GM06990 (cell line): ENCODE measurements at regions not wholly inside any gene's neighbourhood (a gene's known extent, or its start where the extent isn't known, plus 50 kb on each side); places are given as distances from the start of the nearest gene placed in this dataset.

Experiments used
- DNase-seq: peaks from one replicate; pipeline ENCODE4 v3.0.0-alpha.2; 2011; ENCODE audit not compliant: insufficient read length; ENCODE audit errors: extremely low read depth
- H3K27me3 ChIP-seq: replicated peaks from 2 replicates; pipeline ENCODE4 v1.6.0; 2011; ENCODE audit warnings: low read length; ENCODE audit not compliant: control insufficient read depth, insufficient read depth
- H3K36me3 ChIP-seq: 2 replicates; pipeline ENCODE4 v1.5.1; 2011; ENCODE audit warnings: low read length; ENCODE audit not compliant: control insufficient read depth, insufficient read depth
- H3K4me3 ChIP-seq: replicated peaks from 2 replicates; pipeline ENCODE4 v1.5.1; 2011; ENCODE audit warnings: low read depth, mild to moderate bottlenecking, control low read depth, low read length
- CTCF ChIP-seq: IDR thresholded peaks from 2 replicates; pipeline ENCODE4 v1.5.1; 2011; ENCODE audit warnings: low read length, control low read depth, mild to moderate bottlenecking, inconsistent platforms; ENCODE audit not compliant: insufficient read depth, poor library complexity, severe bottlenecking

- TF ChIP-seq CTCF: no peak
- H3K36me3 ChIP-seq: no peaks in the 10 kb centered on the region
- no peak for DNase-seq
- H3K4me3 ChIP-seq: no peak overlapping the region
- no peaks in the 10 kb centered on the region for H3K27me3 ChIP-seq
Measured at GRCh38 chr2:146837857-146838256, 1007.0 kb upstream of the ACVR2A start.

GRCh38 chr2:146826388-146826787 is 1018.4 kb upstream of the ACVR2A start:
- no peak for DNase-seq
- Histone ChIP-seq H3K4me3 (no peak overlapping the region), H3K36me3 (no peaks in the 10 kb centered on the region), H3K27me3 (no peaks in the 10 kb centered on the region)
- no peak for TF ChIP-seq CTCF

- TF ChIP-seq CTCF: no peak
- DNase-seq: no peak
Measured at GRCh38 chr2:146821836-146822316, 1023.0 kb upstream of the ACVR2A start.

GRCh38 chr2:146820672-146821071 is 1024.2 kb upstream of the ACVR2A start:
- H3K4me3 ChIP-seq: no peak overlapping the region
- no peaks in the 10 kb centered on the region for H3K27me3 ChIP-seq
- no peaks in the 10 kb centered on the region for H3K36me3 ChIP-seq
- no peak for DNase-seq
- TF ChIP-seq CTCF: no peak

More at GRCh38 chr2:146821836-146822316, 1023.0 kb upstream of the ACVR2A start:
- Histone ChIP-seq H3K27me3 (no peaks in the 10 kb centered on the region), H3K36me3 (no peaks in the 10 kb centered on the region), H3K4me3 (no peak overlapping the region)

GRCh38 chr2:146818122-146818521 is 1026.7 kb upstream of the ACVR2A start:
- TF ChIP-seq CTCF: no peak
- no peak overlapping the region for H3K4me3 ChIP-seq
- DNase-seq: no peak
- no peaks in the 10 kb centered on the region for H3K27me3 ChIP-seq
- H3K36me3 ChIP-seq: no peaks in the 10 kb centered on the region

- no peaks in the 10 kb centered on the region for H3K36me3 ChIP-seq
- no peaks in the 10 kb centered on the region for H3K27me3 ChIP-seq
- no peak for DNase-seq
- H3K4me3 ChIP-seq: no peak overlapping the region
- no peak for TF ChIP-seq CTCF
Measured at GRCh38 chr2:146817613-146818012, 1027.2 kb upstream of the ACVR2A start.
